ENCODE measurements at regions not wholly inside any gene's neighbourhood (a gene's known extent, or its start where the extent isn't known, plus 50 kb on each side); places are given as distances from the start of the nearest gene placed in this dataset.
"Not testable (repeated sequence)": the region's sequence is repeated elsewhere in the genome, so short reads cannot be mapped to it uniquely, and the experiment has no call there.

DNA sequence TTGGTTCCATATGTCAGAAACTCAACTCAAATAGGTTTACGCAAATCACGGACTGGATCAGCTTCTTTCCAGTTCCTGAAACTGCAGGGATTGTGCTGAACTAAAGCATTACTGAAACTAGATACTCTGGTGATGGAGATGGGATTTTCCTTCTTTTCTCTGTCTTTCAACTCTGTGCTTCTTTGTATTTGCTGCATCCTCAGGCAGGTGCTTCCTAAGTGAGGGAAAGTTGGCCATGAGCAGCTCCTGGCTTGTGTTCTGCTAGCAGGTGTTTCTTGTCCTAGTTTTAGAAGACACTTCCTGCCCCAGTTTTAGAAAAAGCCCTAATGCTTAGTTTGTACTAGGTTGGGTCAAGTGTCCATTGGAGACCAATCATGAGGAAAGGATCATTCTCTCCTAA, 86.7 kb upstream of the USP24 start:
- no peak for DNase-seq

DNA sequence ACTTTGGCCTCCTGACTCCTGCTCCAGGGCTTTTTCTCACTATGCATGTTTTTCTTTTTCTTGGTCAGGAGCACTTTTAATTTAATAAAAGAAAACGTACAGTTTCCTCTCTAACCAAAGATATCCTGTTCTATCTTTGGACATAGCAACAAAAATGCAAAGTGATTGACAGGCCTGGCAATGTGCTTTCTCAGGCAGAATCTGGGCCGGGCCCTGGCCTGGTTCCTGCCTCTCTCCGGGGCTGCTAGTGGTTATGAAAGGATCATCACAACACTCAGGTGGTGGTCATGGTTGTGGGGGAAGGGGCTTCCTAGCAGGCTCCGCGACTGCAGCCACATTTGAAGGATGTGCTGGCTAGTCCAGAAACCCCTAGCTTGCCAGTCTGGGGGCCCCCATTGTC, 85.8 kb upstream of the USP24 start:
- DNase-seq = no peak

DNA sequence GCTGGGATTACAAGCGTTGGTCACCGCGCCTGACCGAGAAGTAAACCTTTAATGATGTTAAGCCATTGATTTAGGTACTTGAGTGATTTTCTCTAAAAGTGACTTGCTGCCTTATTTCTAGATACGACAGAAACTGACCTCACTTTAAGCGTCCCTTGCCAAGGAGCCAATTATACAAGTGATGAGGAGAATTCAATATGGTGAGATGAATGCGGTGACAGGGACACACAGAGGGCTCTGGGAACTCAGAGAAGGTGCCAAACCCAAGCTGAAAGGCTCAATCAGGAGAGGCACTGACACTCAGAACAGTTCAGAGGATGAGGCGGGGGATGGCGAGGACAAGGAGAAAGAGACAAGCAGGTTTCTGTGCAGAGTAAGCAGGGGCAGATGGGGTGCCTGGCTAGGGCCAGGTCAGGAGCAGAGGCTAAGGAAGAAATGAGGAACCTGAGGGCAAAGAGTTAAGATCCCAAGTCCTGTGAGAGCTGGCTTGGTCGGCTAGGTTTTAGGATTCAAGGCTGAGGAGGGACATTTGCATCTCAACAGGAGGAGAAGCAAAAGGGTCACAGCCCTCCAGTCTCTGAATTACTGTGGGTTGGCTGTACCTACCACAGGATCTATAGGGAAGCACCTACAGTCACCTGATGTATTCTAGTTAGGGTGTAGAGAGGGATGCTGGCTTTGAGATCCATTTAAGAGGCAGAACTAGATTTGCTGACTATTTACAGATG, 83.2 kb upstream of the USP24 start:
- DNase-seq = no peak

DNA sequence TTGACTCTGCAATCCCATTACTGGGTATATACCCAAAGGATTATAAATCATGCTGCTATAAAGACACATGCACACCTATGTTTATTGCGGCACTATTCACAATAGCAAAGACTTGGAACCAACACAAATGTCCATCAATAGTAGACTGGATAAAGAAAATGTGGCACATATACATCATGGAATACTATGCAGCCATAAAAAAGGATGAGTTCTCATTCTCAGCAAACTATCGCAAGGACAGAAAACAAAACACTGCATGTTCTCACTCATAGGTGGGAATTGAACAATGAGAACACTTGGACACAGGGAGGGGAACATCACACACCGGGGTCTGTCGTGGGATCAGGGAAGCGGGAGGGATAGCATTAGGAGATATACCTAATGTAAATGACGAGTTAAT, 81.1 kb upstream of the USP24 start:
- not testable (repeated sequence) for DNase-seq

DNA sequence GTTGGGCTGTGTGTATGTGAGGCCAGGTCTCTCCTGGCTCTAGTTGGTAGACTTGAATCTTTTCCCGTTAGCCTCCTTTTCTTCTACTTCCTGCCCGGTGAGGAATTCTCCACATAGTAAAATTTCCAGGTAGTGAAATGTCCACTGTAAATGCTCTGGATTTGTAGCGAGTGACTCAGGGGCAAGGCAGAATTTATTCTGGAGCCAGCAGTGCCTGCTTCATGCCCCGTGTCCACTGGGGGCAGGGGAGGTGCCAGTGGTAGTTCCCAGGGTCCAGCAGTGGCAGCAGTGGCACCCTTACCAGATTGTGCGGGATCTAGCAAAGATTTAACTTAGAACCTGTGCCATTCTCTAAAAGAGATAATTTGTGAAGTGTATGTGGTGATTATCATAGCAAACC, 74.5 kb upstream of the USP24 start:
- no peak for DNase-seq

DNA sequence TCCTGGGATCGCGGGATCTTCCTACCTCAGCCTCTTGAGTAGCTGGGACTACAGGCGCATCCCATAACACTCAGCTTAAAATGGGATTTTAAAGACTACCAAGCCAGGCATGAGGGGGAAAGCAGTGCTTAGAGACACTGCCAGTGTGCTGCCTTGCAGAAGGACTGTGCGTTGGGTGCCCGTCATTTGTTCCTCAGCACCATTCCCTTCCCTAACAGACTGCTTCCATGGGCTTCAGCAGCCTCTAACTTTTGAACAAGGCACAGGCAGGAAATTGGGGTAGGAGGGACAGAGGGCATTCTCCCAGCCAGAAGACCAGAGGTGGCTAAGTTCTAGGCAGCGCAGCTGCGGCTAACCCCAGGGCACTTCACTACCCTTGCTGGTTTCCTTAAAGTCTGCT, 73.9 kb upstream of the USP24 start:
- no peak for DNase-seq

DNA sequence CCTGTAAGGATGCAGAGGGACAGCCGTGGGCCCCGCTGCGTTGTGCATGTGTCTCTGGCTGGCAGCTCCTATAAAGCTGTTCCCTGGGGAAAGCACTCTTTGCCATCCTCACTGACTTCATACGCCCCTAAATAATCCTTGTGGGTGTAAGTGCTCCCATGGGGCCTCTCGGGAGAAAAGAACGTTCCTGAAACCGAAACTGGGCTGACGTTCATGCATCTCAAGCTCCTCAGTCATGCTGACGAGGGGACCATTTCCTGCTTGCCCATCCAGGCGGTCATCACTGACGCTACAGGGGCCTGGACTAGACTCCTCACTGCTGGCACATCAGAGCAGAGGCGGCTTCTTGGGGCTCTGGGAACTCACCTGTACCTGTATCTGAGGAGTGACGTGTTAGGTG, 73.1 kb upstream of the USP24 start:
- no peak for DNase-seq

DNA sequence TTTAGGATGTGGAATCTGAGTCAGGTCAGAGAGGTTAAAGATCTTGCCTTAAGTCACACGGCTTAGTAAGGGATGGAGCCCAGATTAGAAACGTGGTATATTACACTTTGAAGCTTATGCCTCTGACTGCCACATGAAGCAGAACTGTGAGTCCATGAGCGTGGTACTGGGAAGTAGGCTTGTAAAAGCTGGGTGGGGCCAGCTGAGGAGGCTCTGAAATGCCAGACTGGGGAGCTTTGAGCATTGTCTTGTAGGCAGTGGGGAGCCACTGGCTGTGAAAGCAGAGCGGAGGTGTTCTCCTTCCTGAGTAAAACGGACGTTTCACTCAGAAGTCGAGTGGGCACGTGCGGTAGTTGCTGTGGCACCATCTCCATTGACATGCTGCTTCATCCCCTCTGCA, 72.6 kb upstream of the USP24 start:
- DNase-seq = no peak

DNA sequence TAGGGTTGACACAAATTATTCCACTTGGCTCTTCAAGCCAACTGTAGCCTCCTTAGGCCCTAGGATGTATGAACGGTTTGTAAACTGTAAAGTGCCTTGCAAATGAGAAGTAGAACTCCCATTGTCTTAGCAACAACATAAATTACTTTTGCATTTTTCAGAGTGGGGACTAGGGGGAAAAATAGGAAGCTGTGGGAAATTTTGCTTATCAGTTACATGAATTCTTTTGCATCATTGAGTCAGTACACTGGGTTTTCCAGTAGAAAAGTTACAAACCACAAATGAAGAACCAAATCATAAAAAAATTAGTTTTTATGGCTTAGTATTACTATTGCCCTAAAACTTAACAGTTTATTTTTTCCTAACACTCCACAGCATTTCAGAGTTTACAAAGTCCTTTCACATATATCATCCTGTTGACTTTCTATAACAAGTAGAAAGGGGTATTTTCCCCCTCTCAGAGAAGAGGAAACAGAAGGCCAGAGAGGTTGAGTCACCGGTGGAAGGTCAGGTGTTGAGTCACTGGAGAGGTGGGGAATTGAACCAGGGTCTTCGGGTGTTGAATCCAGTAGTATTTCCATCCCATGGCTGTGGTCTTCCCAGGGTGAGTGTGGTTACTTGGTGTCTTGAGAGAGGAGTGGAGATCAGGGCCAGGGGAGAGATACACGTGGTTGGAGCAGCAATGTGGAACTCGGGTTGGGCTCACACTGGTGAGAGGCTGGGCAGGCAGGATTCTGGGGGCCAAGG, 71.9 kb upstream of the USP24 start:
- no peak for DNase-seq

DNA sequence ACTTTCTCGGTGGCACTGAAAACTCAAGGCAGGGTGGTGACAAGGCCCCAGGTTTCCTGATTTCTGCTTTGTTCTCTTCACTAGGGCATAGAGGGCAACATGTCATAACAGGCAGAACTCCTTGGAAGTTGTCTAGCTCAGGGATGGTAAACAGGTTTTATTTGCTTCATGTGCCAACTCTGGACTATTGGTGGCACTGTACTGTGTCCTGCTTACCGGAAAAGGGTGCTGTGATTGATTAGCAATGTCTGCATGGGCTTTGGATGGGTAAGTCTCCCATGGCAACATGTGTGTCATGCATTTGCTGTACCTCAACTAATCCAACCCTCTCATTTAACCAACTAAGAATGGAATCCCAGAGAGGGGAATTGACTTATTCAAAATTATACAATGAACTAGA, 70.7 kb upstream of the USP24 start:
- DNase-seq = no peak

DNA sequence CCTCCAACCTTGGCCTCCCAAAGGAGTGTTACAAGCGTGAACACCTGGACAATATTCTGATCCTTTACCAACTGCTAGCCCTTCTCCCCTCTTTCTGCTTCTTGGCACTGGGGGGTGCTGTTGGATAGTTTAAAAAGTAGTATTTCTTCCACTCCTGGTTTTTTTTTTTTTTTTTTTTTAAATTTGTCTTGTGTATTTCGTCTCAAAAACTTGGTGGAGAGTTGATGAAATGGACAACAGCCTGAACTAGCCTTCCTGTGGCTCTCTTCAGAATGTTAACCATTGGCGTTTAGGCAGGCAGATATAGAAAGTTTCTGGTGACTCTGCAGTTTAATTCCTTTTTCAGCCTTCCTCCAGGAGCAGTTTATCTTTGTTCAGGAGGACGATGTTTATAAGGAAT, 69.7 kb upstream of the USP24 start:
- no peak for DNase-seq

DNA sequence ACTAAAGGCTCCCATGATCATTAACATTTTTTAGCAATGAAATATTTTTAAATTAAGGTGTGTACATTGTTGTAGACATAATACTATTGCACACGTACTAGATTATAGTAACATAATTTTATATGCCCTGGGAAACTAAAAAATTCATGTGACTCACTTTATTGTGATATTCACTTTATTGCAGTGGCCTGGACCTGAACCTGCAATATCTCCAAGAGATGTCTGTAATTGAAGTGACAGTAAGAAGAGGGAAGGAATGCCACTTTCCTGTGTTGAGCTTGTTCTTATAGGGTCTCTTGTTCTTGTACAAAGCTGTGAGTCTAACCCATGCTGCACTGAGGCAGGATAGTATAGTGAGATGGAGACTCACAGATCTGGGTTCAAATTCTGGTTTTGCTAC, 66.9 kb upstream of the USP24 start:
- no peak for DNase-seq

DNA sequence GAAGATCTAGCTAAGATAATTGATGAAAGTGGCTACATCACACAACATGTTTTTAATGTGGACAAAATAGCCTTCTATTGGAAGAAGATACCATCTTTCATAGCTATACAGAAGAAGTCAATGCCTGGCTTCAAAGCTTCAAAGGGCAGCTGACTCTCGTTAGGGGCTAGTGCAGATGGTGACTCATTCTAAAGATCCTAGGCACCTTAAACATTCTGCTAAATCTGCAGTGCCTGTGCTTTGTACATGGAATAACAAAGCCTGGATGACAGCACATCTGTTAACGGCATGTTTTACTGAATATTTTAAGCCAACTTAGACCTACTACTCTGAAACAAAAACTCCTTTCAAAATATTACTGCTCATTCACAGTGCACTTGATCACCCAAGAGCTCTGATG, 65.6 kb upstream of the USP24 start:
- DNase-seq = no peak

DNA sequence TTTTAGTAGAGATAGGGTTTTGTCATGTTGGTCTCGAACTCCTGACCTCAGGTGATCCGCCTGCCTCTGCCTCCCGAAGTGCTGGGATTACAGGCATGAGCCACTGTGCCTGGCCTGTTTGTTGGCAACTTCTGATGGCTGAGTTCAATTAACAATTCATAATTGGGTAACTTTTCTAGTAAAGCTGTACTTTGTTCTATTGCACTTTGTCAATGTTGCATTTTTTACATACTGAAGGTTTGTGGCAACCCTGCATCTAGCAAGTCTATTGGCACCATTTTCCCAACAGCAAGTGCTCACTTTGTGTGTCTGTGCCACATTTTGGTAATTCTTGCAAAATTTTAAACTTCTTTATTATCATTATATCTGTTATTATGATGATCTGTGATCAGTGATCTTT, 64.5 kb upstream of the USP24 start:
- no peak for DNase-seq

DNA sequence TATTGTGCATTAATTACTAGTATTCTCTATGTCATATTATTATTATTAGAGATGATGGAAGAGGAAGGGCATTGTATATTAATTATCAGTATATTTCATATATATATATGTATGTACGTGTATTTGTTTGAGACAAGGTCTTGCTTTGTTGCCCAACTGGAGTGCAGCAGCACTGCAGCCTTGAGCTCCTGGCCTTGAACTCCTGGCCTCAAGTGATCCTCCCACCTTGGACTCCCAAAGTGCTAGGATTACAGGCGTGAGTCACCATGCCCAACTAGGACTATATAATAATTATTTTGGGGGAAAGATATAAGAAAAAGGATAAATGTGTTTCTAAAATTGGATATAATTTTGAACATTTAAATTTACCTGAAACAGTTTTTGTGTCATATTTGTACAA, 63.2 kb upstream of the USP24 start:
- DNase-seq = no peak

DNA sequence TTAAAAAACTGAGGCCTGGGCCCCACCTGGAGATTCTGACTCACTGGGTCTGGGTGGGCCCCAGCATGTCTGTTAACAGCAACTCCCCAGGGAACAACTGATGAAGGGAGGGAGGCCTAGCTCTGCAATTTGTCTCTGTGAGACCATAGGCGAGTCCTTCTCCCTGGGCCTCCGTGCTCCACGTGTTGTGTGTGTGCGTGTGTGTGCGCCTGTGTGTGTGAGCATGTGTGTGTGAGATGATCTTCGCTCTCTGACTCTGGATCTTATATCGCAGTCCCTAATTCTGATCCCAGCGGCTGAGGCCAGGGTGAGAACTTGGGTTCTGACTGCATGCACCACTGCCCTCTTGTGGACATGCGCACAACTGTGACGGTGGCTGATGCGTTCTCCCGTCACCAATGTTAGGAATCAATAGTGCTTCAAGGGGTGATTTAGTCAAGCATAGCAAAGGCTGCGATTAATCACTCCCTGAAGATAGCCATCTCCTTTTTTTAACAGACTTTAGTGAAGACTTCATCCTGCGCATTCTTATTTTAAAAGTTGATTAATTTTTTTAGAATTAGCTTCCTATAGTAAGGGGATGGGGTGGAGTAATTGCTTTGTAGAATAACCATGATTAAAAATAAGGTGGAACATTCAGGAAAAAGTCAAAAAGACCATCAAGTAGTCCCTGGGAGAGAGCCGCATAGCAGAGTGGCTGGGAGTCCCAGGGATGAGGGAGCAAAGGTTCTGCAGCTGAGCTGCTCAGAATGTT, 62.4 kb upstream of the USP24 start:
- DNase-seq = peak; percentile 34 to 74 (median 59)

DNA sequence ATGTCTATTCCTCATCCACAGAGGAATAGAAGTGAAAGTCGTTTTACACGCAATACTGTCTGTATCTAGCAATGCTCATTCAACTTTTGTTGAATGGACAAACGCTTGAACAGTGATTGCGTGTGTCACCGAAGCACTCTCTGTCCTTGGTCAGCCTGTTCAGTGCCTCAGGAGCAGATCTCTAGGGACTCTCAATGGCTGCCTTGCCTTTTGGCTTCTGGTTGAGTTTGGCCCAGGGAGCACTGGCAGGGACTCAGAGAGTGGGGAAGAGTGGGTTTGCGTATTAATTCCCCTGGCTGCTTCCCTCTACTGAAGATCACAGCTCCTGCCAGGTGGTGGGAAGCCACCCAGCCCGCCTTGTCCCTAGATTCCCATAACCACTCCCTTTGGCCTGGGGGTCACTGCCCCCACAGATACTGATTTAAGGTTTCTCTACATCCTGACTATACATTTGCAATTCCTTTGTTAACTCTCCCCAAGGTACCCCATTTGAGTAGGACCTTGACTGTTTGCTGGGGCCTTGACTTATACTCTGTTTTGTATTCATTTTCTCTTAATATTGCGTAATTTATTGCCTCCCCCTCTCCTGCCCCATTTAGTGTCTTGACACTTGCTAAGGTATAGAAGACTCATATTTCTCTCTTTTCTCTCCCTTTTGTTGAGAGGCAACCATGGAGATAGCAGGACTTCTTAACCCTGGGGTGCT, 61.7 kb upstream of the USP24 start:
- no peak for DNase-seq

DNA sequence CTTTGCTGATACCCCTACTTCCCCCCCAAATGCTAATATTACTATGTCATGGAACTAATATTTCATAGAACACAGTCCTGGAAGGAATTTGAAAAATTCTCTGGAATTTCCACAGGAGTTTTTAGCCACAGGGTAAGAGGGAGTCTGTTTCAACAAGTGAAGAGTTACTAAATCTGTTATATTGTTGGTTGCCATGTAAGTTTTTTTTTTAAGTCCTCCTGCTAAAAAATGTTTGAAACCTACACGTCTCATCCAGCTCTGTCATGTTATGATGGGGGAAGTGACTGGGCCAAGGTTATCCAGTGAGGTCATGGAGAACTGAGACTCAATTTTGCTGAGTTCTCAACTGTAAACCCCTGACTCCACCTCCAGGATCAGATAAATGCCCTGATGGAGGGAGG, 60.8 kb upstream of the USP24 start:
- DNase-seq = no peak

DNA sequence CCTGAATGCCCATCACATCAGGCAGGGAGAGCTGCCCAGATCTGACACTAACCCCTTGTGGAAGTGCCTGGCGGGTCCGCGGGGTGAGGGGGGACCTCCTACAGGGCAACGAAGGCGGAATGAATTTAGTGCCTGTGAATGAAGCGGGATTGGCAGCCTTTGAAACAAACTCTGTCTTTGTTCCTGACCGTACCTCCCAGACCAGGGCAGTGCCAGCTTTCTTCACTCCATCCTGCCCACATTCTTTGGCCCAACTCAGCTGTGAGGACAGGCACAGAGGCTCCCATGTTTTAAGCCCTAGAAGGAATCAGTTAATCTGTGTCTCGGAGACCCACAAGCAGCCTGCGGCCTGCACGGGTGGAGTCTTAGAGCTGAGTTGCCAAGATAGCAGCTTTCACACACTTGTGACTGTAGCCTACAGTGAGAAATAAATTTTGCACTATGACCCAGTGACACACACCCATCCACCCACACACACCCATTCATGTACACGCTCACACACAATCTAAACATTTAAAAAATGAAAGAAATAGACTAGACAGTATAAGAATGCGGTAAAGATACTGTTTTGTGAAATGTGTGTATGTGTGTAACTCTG, 60.1 kb upstream of the USP24 start:
- DNase-seq = no peak

DNA sequence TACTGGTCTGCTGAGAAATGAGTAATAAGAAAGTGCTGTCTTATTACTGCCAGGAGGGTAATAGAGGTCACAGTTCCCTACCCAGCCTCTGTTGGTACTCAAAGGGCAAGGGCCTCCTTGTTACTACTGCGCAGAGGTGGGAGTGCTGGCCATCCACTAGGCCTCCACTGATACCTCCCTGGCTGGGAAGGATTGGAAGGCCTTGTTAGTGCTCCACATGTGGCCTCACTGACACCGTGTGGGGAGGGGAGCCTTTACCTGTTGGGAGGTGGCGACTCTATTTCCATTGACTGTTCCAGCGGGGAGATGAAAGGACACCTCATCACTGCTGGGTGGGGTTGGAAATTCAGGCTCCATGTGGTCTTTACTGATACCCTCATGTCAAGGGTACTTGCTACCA, 57.8 kb upstream of the USP24 start:
- no peak for DNase-seq

Data from activated naive CD4-positive, alpha-beta T cell (primary cell).